ENCODE measurements at regions not wholly inside any gene's neighbourhood (a gene's known extent, or its start where the extent isn't known, plus 50 kb on each side); places are given as distances from the start of the nearest gene placed in this dataset.

DNA sequence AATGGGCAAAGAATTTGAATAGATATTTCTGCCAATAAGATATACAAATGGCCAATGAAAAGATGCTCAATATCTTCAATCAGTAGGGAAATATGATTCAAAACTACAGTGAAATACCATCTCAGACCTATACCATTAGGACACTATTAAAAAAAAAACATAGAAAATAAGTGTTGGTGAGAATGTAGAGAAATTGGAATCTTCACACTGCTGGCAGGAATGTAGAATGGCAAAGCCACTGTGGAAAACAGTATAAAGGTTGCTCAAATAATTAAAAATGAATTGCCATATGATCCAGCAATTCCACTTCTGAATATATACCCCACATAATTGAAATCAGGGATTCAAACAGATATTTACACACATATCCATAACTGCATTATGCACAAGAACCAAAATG is 88.1 kb upstream of the STARD13 start:
- no peak for FAIRE-seq

DNA sequence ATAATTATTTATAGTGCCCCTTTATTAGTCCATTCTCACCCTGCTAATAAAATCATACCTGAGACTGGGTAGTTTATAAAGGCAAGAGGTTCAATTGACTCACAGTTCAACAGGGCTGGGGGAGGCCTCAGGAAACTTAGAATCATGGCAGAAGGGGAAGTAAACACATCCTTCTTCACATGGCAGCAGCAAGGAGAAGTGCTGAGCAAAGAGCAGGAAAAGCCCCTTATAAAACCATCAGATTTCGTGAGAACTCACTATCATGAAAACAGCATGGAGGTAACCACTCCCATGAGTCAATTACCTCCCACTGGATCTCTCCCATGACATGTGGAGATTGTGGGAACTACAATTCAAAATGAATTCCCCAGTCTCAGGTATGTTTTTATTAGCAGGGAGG is 89.9 kb upstream of the STARD13 start:
- no peak for FAIRE-seq

DNA sequence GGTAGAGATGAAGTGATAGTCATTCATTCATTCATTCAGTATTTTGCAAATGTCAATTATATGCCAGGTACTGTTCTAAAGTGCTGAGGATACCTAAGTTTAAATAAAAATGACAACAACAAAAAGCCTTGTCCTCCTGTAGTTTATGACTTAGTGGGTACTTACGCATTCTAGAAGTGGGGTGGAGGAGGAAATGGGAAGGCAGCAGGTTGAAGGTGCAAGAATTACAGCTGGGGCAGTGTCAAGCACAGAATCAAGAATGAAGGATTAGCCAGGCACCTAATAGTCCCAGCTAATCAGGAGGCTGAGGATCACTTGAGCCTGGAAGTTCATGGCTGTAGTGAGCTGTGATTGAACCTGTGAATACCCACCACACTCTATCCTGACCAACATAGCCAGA is 90.7 kb upstream of the STARD13 start:
- FAIRE-seq, result no peak

DNA sequence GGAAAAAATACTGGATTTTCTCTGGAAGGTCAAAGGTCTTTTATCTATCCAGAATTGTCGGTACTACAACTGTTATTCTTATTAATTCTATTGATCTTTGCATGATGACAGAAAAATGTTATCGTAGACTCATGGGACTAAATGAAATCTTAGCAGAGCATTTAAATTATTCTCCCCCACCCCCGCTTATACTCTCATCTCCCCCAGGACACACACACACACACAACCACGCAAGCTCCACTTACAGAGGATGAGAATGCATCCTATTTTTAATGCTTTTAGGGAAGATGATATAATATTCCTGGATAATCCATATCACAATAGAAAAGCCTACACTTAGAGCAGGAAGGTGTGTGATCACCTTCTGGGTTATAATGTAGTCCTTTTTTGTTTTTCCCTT is 91.9 kb upstream of the STARD13 start:
- no peak for FAIRE-seq

DNA sequence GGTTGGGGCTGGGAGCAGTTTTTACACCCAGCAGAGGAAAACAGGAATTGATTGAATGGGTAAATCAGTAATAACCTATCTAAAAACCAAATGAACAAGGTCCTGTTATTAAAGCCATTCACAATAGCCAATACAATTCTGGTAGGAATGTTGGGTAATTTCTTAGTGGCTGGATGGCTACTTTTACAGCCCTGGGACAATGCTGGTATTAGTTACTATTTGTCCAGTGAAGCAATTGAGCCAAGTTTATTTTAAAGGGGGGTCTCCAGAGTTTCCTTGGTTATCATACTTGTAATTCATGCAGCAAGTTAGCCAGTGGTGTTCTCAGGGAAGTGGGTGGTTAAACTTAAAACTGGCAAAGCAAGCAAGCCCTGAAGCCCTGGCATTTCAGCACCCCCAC is 92.3 kb upstream of the STARD13 start:
- FAIRE-seq, result no peak

DNA sequence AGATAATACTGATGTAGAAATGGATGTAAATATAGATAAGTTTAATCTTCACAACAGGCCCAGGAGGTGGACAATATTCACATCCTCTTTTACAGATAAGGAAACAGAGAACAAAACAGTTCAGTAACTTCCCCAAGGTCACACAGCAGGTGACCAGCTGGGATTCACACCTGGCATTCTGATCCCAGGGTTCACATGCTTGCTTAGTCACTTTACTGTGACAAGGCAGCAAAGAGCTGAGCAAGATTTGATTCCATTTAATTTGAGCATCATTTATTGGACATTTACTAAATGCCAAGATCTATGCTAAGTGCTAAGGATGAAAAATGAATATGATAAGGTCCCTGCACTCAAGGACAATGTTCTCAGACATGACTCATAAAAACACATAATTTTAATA is 94.1 kb upstream of the STARD13 start:
- no peak for FAIRE-seq

DNA sequence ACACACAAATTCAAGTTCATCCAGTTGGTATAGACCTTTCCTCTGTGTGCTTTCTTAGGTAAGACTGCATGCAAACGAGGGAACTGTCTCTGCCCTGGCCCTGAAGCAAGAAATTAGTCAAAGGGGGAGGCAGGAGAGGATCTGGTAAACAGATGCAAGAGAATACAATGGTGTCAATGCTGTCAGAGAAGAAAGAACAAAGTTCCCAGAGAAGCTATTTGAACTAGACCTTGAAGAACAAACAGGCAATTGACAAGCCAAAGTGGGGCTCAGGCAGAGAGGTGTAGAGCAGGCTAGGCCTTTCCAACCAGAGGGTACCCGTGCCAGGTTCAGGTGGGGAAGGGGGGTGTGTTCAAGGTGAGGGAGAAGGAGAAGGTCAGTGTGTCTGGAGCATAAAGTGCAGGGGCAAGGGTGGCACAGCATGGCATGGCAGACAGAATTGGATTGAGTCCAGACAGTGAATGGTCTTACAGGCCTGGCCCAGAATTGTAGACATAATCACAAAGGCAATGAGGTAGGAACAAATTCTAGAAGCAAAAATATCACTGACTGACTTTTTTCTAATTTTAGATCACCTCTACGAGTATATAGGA is 95.0 kb upstream of the STARD13 start:
- no peak for FAIRE-seq

DNA sequence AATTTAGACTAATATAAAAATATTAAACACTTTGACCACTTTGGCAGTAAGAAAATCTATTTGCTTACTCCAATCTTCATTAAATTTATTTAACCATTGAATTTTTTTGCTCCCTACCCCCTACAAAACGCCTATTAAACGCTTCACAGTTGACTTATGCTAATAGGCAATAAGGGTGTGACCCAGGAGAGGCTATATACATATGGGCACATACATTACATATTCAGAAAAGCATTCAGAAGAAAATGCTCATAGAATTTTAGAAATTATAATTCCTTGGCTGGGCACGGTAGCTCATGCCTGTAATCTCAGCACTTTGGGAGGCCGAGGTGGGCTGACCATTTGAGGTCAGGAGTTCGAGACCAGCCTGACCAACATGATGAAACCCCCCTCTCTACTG is 95.6 kb upstream of the STARD13 start:
- FAIRE-seq, result no peak

DNA sequence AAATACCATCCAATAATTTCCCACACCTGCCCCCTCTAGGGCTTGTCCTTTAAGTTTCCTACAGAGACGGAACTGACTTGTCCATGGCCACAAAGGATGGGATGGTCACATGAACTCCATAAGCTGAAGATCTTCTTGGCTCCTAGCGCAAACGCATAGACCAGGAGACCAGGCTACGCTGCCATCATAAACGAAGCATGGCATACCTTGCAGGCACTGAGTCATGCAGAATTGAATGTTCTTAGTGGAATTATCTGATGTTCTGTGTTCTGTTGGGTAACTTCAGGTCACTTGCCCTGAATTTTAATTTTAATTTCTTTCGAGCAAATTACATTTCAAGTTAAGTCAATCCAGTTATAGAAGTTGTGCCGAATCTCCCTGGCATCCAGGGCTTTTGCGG is 96.4 kb upstream of the STARD13 start:
- FAIRE-seq, result no peak

DNA sequence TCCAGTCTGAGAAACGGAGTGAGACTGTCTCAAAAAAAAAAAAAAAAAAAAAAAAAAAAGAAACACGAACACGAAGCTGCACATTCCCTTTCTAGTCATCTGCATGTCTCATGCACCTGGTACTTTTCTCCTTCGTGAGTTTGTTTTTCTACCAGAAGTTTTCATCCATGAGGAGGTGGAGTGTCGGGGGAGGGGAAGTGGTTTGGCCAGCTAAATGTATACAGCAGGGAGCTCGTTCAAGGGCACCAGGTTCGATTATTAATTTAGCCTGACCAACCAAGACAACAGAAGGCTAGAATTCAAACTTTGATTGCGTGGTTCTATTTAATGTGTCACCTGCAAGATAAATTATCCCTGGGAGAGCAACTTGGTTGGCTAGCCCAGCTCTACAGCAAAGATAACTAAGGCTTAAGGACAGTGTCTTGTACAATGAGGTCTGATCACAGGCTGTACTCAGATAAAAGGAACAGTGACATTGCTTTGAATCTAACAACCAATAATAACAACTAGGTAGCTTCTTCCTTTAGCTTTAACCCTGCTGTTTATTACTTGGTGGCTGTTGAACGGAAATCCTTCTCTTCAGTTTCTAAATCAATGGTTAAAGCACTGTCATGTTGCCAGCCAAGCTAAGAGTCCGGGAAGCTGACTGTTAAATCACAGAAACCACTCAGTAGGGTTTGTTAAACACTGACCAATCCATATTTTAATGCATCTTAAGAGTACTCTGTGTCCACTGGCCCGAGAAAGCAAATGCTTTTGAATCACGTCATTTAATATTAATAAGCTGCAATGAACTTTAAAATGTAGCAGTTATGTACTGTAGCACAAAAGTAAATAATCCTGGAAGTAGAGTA is 98.4 kb upstream of the STARD13 start:
- FAIRE-seq, result no peak

DNA sequence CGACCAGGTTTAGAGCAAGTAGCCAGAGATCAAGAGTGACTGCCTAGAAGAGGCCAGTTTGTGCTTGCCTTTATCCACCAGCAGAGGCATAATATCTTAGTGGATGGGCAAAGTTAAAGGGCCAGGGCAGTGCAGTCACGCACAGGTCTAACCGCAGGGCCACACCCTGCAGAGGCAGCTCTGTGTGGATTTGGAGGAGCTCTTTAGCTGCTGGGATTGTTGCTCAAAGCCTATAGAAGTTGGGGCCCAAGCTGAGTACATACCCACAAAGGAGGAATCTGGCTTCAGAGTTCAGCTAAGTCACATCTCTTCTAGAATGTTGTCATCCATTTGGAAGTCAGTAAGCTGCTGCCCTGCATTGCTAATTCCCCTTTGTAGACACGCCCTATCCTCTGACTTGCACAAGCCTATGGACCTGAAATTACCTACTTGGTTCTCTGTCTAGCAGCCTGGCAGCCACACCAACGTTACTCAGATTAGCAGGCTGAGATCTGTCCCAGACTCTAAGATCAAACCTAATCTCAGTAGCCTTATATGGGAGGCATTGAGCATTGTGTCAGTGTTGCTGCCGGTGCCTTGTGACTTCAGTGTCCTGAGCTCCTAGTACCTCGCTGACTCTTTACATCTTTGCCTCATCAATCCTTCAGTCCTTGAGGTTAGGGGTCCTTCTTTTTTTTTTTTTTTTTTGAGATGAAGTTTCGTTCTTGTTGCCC is 102.9 kb upstream of the STARD13 start:
- no peak for FAIRE-seq

DNA sequence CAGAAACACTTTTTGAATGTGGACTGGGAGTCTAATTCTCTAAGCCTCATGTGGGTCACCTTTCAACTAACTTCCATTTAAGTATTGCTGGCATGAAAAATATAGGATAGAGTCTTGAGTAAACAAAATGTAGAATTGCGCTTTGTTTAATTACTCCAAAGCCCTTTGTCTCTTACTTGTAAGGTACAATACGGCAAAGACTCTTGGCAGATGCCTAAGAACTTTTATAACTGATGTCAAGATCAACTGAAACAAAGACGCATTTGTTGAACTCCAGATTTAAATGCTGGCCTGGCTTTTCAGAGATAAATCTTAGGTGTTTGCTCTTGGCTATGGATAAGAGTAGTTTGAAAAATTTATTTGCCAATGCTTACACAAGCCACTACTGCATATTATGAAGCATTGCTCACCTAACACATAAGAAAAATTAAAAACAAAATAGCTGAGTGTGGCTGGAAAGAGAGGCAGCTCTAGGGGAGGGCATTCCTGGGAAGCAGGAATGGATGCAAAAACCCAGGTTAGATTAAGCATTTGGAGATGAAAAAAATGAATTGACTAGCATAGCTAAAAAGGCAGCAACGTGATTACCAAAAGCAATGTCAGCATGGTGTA is 107.3 kb upstream of the STARD13 start:
- no peak for FAIRE-seq

DNA sequence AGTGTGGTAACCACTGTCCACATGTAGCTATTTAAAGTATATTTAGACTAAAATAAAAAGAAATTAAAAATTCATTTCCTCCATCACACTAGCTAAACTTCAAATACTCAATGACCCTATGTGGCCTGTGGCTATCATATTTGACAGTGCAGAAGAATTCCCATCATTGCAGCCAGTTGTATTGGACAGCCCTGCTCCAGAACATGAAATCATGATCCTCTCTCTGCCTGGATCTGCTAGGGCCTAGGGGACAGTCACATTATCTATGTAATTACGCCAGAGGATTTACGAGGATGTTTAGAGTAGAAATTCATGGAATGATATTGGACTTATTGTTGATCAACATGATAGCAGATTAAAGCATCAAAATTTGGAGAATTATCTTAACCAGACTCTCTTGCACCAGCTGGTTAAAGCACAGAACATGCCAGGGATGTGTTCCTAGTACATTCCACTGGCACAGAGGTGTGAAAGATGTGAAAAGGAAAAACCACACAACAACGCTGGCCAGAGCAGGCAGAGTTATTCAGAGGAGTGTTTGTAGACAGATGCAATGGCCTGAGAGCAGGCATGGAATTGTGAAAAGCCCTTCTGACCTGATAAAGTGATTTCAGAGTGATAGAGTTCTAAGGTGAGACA is 108.9 kb upstream of the STARD13 start:
- no peak for FAIRE-seq

DNA sequence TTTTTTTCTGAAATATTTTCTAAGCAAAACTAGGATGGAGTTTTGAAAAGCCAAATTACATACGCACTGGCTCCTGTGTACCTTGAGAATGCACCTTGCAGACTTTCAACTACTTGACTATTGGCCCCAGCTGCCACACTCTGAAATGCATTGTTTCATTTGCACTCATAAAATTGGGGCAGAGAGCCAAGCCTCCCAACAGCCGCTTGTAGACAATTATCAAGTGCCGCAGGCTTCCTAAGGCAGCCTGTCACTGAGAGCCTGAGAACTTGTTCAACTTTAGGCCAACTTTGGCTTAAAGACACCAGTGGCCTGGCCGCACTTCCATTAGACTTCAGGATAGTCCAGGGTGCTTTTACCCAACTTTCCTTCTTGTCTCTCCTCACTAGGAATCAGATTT is 115.7 kb upstream of the STARD13 start:
- FAIRE-seq, result no peak

DNA sequence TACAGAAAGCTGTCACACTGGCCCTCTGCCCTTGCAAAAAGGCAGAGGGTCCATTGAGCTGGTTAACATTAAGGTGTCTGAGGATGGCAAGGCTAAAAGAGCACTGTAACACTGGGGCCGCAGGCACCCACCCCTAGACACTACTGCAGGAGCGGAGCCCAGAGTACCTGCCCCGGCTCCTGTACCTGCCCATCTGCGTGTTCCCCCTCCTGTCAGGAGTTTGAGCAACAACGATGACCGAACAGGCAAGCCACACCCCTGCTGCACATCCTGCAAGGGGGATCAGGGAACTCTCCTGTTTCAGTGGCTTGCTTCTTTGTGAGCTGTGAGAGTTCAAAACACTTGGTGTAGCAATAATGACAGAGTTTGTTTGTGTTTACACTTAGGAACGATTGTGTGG is 117.4 kb upstream of the STARD13 start:
- FAIRE-seq, result no peak

DNA sequence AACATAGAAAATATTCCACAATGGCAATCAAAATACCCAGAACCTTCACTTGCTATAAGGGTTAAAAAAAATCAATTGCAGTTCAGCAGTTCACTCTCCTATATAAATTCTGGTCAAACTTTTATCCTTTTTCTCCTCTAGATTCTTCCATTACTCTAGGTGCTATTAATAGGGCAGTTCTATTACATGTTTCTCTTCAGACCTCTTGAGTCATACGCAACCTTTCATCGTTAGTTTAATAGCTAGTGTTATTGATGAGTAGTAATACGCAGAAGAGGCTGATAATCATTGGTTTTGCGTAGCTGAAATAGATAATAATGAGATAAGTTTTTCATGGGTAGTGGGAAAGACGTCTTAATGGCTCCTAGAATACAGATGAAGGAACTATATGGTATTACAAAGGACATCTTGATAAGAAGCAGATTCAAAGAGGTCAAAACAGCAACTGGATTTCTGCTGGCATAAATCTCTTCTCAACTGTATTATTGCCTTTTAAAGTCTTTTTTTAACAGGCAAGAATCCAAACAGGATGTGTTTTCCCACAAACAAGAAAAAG is 118.3 kb upstream of the STARD13 start:
- FAIRE-seq, result peak; percentile 89

DNA sequence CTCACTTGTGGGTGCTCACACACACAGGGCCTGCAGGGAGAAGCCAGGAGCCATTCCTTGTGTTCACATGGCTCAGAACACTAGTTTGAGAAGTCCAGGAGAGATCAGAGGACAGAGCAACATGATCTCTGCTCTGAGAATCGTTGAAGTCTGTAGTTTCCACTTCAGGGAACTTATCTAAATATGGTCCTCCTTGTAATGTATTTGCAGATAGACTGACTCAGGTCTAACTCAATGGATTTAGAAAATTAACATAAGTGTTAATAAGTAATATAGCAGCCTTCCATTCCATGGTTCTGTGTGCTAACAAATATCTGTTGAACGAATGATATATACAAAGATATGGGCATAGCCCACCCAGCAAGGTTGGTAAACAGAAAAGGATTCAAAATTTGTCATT is 119.8 kb upstream of the STARD13 start:
- no peak for FAIRE-seq

DNA sequence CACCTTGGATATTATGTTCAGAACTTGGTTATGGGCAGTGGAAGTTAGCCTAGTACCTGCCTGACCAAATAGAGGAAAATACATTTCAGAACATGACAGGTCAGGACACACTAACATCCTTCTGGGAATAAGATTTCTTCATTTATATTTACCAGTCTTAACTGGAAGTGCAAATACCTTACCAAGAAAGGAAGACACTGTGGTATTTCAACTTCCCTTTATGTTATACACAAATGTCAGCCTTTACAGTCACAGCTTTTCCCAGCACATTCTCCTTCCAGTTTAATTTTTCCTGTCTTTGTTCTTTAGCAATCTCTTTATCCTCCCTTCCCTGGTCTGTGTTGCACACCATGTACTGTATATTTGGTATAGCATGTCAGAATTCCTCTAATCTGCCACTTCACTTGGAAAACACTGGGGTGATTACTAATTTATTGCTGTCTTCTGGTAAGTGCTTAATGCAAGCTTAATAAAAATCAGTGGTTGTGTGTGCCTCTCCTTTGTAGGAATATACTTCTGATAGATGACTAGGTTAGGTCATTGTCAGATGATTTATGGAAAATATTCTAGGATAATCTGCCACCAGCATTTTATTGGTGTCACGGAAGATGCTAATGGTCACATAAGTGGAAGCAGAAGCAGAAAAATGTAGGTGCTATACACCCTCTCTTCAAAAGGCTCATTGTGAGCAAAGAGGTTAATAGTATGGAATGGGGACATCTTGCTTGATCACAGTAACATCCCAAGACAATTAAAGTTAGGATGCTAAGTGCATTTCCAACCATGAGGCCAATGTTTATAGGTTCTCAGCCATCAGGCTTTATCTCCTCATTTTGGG is 124.3 kb upstream of the STARD13 start:
- no peak for FAIRE-seq

DNA sequence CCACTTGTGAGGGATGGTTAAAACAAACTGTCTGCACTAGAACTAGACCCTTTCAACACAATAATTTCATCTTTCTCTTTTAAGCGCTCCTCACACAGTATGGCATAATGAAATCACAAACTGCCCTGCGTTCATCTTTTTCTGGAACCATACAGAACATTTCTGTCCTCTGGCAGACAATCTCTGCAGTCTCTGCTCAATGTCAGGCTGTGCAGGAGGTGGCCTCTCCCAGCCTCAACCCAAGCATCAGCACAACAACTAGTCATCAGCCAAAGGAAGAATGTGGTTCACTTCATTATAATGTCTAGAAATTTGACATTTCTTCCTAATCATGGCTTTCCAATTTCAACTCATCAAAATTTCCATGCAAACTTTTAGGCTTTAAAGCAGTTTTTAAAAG is 125.1 kb upstream of the STARD13 start:
- no peak for FAIRE-seq

DNA sequence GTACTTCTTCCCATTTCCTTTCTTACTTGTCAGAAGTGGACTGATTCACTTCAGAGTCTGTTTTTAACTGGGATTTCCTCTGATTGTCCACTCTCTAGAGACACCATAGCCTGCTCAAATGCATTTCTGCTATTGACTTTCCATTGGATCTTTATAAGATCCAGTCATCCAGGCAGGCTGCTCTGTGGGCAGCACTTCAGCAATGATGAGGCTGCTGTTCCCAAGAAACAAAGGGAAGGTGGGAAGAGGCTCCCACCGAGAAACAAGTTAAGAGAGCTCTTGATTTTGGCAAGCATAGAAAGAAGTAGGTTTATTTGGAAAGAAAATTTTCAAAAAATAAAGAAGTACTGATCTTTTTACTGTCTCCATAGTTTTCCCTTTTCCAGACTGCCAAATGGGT is 125.8 kb upstream of the STARD13 start:
- no peak for FAIRE-seq

DNA sequence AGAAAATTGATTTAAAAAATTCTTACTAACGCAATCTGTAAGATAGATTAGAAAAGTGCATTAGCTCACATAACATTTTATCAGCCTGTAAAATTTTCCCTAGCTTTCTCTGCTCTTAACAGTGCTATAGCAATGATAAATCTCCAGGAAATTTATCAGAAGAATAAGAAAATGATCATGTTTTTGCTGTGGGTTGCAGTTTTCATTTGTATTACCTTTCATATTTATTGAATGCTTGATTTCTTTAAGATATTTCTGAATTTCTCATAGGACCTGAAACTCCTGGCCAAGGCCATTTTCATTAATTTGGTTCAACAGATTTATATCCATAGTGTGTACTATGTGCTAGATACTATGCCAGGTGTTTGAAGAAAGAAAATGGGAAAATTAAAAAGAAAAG is 130.3 kb upstream of the STARD13 start:
- no peak for FAIRE-seq
